PFSK-1 (cell line): ENCODE measurements at regions not wholly inside any gene's neighbourhood (a gene's known extent, or its start where the extent isn't known, plus 50 kb on each side); places are given as distances from the start of the nearest gene placed in this dataset.

Experiments used
- FOXP2 ChIP-seq: optimal IDR thresholded peaks from 2 replicates; pipeline ENCODE3; 2011; ENCODE audit warnings: borderline replicate concordance, control low read depth, inconsistent platforms; ENCODE audit not compliant: insufficient read depth; ENCODE audit errors: extremely low read length, extremely low read depth
- POLR2AphosphoS5 ChIP-seq: IDR thresholded peaks from 2 replicates; pipeline ENCODE4 v1.6.1; 2012; ENCODE audit warnings: low read depth, mild to moderate bottlenecking, control low read depth, low read length, moderate library complexity
- TAF1 ChIP-seq: IDR thresholded peaks from 2 replicates; pipeline ENCODE4 v1.6.1; 2012; ENCODE audit warnings: low read length, control low read depth, borderline replicate concordance; ENCODE audit not compliant: insufficient read depth
- TF ChIP-seq, protein P1 (sequence below), 2 experiments: IDR thresholded peaks; 2 replicates each; pipeline versions ENCODE4 v1.6.1 to v1.8.0; 2011 to 2012; ENCODE audit warnings: low read depth in 2 of 2, low read length in 2 of 2, control low read depth in 1 of 2, inconsistent platforms in 1 of 2, mild to moderate bottlenecking in 1 of 2, moderate library complexity in 1 of 2; ENCODE audit not compliant: insufficient read depth in 1 of 2

DNA sequence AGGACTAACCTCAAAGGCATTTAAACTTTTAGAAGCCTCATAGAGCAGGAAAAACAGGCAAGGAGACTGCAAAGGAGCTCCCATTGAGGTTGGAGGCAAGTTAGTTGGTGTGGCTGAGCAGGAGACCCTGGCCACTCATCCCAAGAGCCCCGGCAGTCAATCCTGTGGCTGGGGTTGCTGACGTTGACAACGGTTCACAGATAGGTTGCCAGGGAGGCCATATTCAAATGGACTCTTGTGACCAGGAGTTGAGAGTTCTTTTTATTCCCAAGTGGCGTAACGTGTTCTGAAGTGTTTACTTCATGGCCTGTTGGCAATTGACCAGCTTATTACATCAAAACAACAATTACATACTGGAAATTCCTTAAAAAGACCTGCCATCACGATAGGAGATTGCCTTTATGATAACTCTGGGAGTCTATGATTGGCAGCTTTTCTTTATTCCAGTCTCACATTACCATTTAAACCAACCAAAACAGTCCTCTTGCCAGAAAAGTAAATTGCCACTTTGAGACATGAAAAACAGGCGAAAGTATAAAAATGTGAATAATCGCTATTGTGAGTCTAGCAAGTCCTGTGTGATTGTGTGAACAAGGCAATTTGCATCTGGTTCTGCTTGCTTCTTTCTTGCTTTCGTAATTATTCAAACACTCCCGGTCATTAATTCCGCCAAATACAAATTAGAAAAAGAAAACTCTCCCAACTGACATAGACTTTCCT, 394.9 kb downstream of the MED10 start:
- TF ChIP-seq FOXP2 (no peak), POLR2AphosphoS5 (no peak), TAF1 (no peak)
- TF ChIP-seq, protein P1, sequence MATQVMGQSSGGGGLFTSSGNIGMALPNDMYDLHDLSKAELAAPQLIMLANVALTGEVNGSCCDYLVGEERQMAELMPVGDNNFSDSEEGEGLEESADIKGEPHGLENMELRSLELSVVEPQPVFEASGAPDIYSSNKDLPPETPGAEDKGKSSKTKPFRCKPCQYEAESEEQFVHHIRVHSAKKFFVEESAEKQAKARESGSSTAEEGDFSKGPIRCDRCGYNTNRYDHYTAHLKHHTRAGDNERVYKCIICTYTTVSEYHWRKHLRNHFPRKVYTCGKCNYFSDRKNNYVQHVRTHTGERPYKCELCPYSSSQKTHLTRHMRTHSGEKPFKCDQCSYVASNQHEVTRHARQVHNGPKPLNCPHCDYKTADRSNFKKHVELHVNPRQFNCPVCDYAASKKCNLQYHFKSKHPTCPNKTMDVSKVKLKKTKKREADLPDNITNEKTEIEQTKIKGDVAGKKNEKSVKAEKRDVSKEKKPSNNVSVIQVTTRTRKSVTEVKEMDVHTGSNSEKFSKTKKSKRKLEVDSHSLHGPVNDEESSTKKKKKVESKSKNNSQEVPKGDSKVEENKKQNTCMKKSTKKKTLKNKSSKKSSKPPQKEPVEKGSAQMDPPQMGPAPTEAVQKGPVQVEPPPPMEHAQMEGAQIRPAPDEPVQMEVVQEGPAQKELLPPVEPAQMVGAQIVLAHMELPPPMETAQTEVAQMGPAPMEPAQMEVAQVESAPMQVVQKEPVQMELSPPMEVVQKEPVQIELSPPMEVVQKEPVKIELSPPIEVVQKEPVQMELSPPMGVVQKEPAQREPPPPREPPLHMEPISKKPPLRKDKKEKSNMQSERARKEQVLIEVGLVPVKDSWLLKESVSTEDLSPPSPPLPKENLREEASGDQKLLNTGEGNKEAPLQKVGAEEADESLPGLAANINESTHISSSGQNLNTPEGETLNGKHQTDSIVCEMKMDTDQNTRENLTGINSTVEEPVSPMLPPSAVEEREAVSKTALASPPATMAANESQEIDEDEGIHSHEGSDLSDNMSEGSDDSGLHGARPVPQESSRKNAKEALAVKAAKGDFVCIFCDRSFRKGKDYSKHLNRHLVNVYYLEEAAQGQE (IDR thresholded peaks at IDR 0.05; ENCODE audit: insufficient read depth in 1 of 2, low read depth in 2 of 2, low read length in 2 of 2), result no peak
